ENCODE measurements at regions not wholly inside any gene's neighbourhood (a gene's known extent, or its start where the extent isn't known, plus 50 kb on each side); places are given as distances from the start of the nearest gene placed in this dataset.

GRCh38 chr3:135310317-135310716, 515.3 kb downstream of the EPHB1 start:
- DNase-seq = no peak

- DNase-seq = no peak
These were observed 516.6 kb downstream of the EPHB1 start for GRCh38 chr3:135311699-135312098.

- DNase-seq = no peak
These were observed 519.2 kb downstream of the EPHB1 start for GRCh38 chr3:135314237-135314636.

- DNase-seq = no peak
These were observed 529.2 kb downstream of the EPHB1 start for GRCh38 chr3:135324301-135324700.

- DNase-seq = no peak
These were observed 530.0 kb downstream of the EPHB1 start for GRCh38 chr3:135325096-135325495.

- DNase-seq = peak; percentile 41
These were observed 530.7 kb downstream of the EPHB1 start for GRCh38 chr3:135325726-135326235.

- DNase-seq = no peak
These were observed 531.8 kb downstream of the EPHB1 start for GRCh38 chr3:135326851-135327250.

GRCh38 chr3:135328036-135328435, 533.0 kb downstream of the EPHB1 start:
- DNase-seq = no peak

- no peak for DNase-seq
These were observed 534.4 kb downstream of the EPHB1 start for GRCh38 chr3:135329479-135329878.

- no peak for DNase-seq
These were observed 542.1 kb downstream of the EPHB1 start for GRCh38 chr3:135337192-135337591.

GRCh38 chr3:135348690-135349089, 553.6 kb downstream of the EPHB1 start:
- no peak for DNase-seq

- no peak for DNase-seq
These were observed 554.3 kb downstream of the EPHB1 start for GRCh38 chr3:135349254-135349948.

- DNase-seq = no peak
These were observed 557.2 kb downstream of the EPHB1 start for GRCh38 chr3:135352213-135352612.

- no peak for DNase-seq
These were observed 567.8 kb downstream of the EPHB1 start for GRCh38 chr3:135362889-135363288.

GRCh38 chr3:135364676-135365075, 569.6 kb downstream of the EPHB1 start:
- DNase-seq = no peak

GRCh38 chr3:135366816-135367215, 571.8 kb downstream of the EPHB1 start:
- no peak for DNase-seq

- DNase-seq = no peak
These were observed 573.3 kb downstream of the EPHB1 start for GRCh38 chr3:135368316-135368715.

- no peak for DNase-seq
These were observed 573.7 kb downstream of the EPHB1 start for GRCh38 chr3:135368781-135369180.

- DNase-seq = no peak
These were observed 579.5 kb downstream of the EPHB1 start for GRCh38 chr3:135374571-135374970.

- DNase-seq = no peak
These were observed 583.3 kb upstream of the PPP2R3A start for GRCh38 chr3:135382188-135382587.

GRCh38 chr3:135382621-135383020, 582.9 kb upstream of the PPP2R3A start:
- no peak for DNase-seq

GRCh38 chr3:135383301-135383700, 582.2 kb upstream of the PPP2R3A start:
- no peak for DNase-seq

- no peak for DNase-seq
These were observed 573.4 kb upstream of the PPP2R3A start for GRCh38 chr3:135392151-135392550.

GRCh38 chr3:135393159-135393558, 572.4 kb upstream of the PPP2R3A start:
- DNase-seq = no peak

GRCh38 chr3:135393898-135394525, 571.5 kb upstream of the PPP2R3A start:
- DNase-seq = no peak
